NCI-H1105 (cell line): ENCODE measurements at regions not wholly inside any gene's neighbourhood (a gene's known extent, or its start where the extent isn't known, plus 50 kb on each side); places are given as distances from the start of the nearest gene placed in this dataset.

Experiments
- DNase-seq: peaks from one replicate; lab custom pipeline; 2025; lab: John Stamatoyannopoulos, UW

GRCh38 chr9:90948156-90948555 is 146.5 kb downstream of the SYK start:
- DNase-seq = no peak

- DNase-seq = no peak
These were observed 149.0 kb downstream of the SYK start for GRCh38 chr9:90950600-90950999.

GRCh38 chr9:90953200-90953599 is 151.6 kb downstream of the SYK start:
- DNase-seq = no peak

- no peak for DNase-seq
These were observed 152.2 kb downstream of the SYK start for GRCh38 chr9:90953805-90954204.

GRCh38 chr9:90956026-90956810 is 154.6 kb downstream of the SYK start:
- DNase-seq = no peak

GRCh38 chr9:90958328-90958727 is 156.7 kb downstream of the SYK start:
- DNase-seq = no peak

GRCh38 chr9:90960941-90961340 is 159.3 kb downstream of the SYK start:
- no peak for DNase-seq

GRCh38 chr9:90961375-90961774 is 159.8 kb downstream of the SYK start:
- peak; percentile 50 for DNase-seq

GRCh38 chr9:90964101-90965020 is 162.7 kb downstream of the SYK start:
- DNase-seq = no peak

GRCh38 chr9:90965226-90966030 is 163.8 kb downstream of the SYK start:
- DNase-seq = no peak

GRCh38 chr9:90966031-90966290 is 164.3 kb downstream of the SYK start:
- no peak for DNase-seq

- no peak for DNase-seq
These were observed 165.0 kb downstream of the SYK start for GRCh38 chr9:90966480-90967144.

GRCh38 chr9:90967145-90967538 is 165.5 kb downstream of the SYK start:
- DNase-seq = no peak

- DNase-seq = peak; percentile 94
These were observed 167.5 kb downstream of the SYK start for GRCh38 chr9:90969021-90969675.

GRCh38 chr9:90970608-90971007 is 169.0 kb downstream of the SYK start:
- DNase-seq = no peak

GRCh38 chr9:90972057-90972456 is 170.4 kb downstream of the SYK start:
- DNase-seq = no peak

- no peak for DNase-seq
These were observed 172.4 kb downstream of the SYK start for GRCh38 chr9:90974016-90974415.

- DNase-seq = no peak
These were observed 173.1 kb downstream of the SYK start for GRCh38 chr9:90974643-90975245.

- no peak for DNase-seq
These were observed 174.3 kb downstream of the SYK start for GRCh38 chr9:90975781-90976538.

GRCh38 chr9:90979138-90979551 is 177.5 kb downstream of the SYK start:
- DNase-seq = no peak
